HEK293T (cell line): ENCODE measurements at regions not wholly inside any gene's neighbourhood (a gene's known extent, or its start where the extent isn't known, plus 50 kb on each side); places are given as distances from the start of the nearest gene placed in this dataset.

ENCODE experiments used
- CTBP1 ChIP-seq: fragments of 450-650 bp; IDR thresholded peaks from 2 replicates; pipeline ENCODE4 v1.6.1; 2016; ENCODE audit warnings: borderline replicate concordance
- ELF4 ChIP-seq: fragments of 450-650 bp; IDR thresholded peaks from 2 replicates; pipeline ENCODE4 v1.6.1; 2017; ENCODE audit warnings: antibody characterized with exemption
- FOXM1 ChIP-seq: fragments of 450-650 bp; IDR thresholded peaks from 2 replicates; pipeline ENCODE4 v1.6.1; 2017; ENCODE audit warnings: mild to moderate bottlenecking, borderline replicate concordance
- SP1 ChIP-seq: fragments of 450-650 bp; IDR thresholded peaks from 2 replicates; pipeline ENCODE4 v1.6.1; 2017
- SUZ12 ChIP-seq: fragments of 450-650 bp; IDR thresholded peaks from 2 replicates; pipeline ENCODE4 v1.6.1; 2016; ENCODE audit warnings: mild to moderate bottlenecking

GRCh38 chr5:60448600-60448999, 251.4 kb downstream of the DEPDC1B start:
- TF ChIP-seq SP1, result no peak
- TF ChIP-seq ELF4, result no peak
- no peak for TF ChIP-seq SUZ12
- no peak for TF ChIP-seq CTBP1
- TF ChIP-seq FOXM1, result no peak
